H9 (cell line): ENCODE measurements at regions not wholly inside any gene's neighbourhood (a gene's known extent, or its start where the extent isn't known, plus 50 kb on each side); places are given as distances from the start of the nearest gene placed in this dataset.

ENCODE experiments used
- DNase-seq: peaks from one replicate; pipeline ENCODE4 v3.0.0-alpha.2; 2017
- H2AFZ ChIP-seq: one replicate; pipeline ENCODE4 v1.6.1; 2013; ENCODE audit warnings: mild to moderate bottlenecking, low read length, control low read depth, moderate library complexity
- H2AK5ac ChIP-seq: 2 replicates; pipeline ENCODE4 v1.6.1; 2013; ENCODE audit warnings: low read length, control low read depth, mixed read lengths; ENCODE audit not compliant: insufficient read length
- H2BK120ac ChIP-seq: one replicate; pipeline ENCODE4 v1.6.1; 2013; ENCODE audit warnings: low read depth, mild to moderate bottlenecking, low read length, control low read depth, inconsistent platforms; ENCODE audit not compliant: poor library complexity, severe bottlenecking
- H2BK12ac ChIP-seq: 2 replicates; pipeline ENCODE4 v1.6.1; 2013; ENCODE audit warnings: low read length, control low read depth, mixed read lengths, low read depth; ENCODE audit not compliant: insufficient read length
- H2BK15ac ChIP-seq: 2 replicates; pipeline ENCODE4 v1.6.1; 2013; ENCODE audit warnings: low read depth, low read length, control low read depth
- H2BK20ac ChIP-seq: one replicate; pipeline ENCODE4 v1.6.1; 2013; ENCODE audit warnings: low read depth, mild to moderate bottlenecking, low read length, control low read depth, inconsistent platforms; ENCODE audit not compliant: poor library complexity, severe bottlenecking
- H2BK5ac ChIP-seq: 2 replicates; pipeline ENCODE4 v1.6.1; 2013; ENCODE audit warnings: low read length, control low read depth, mixed read lengths; ENCODE audit not compliant: insufficient read length
- H3K14ac ChIP-seq: 2 replicates; pipeline ENCODE4 v1.6.1; 2013; ENCODE audit warnings: low read length, control low read depth; ENCODE audit not compliant: insufficient read depth
- H3K18ac ChIP-seq: 2 replicates; pipeline ENCODE4 v1.6.1; 2013; ENCODE audit warnings: low read depth, mild to moderate bottlenecking, mixed read lengths, low read length, control low read depth; ENCODE audit not compliant: insufficient read length
- H3K23ac ChIP-seq: 2 replicates; pipeline ENCODE4 v1.6.1; 2013; ENCODE audit warnings: low read length, control low read depth, mixed read lengths, low read depth; ENCODE audit not compliant: insufficient read length
- H3K23me2 ChIP-seq: 2 replicates; pipeline ENCODE4 v1.6.1; 2013; ENCODE audit warnings: low read depth, mild to moderate bottlenecking, mixed read lengths, low read length, control low read depth; ENCODE audit not compliant: insufficient read length, poor library complexity, severe bottlenecking
- H3K27ac ChIP-seq: 2 replicates; pipeline ENCODE4 v1.5.1; 2013; ENCODE audit warnings: low read length, control low read depth, mixed read lengths, low read depth; ENCODE audit not compliant: insufficient read length
- H3K27me3 ChIP-seq: 2 replicates; pipeline ENCODE4 v1.6.1; 2013; ENCODE audit warnings: low read length, control low read depth, inconsistent platforms; ENCODE audit not compliant: insufficient read depth
- H3K4ac ChIP-seq: 2 replicates; pipeline ENCODE4 v1.6.1; 2013; ENCODE audit warnings: low read depth, mild to moderate bottlenecking, control low read depth, inconsistent platforms, low read length, moderate library complexity
- H3K4me1 ChIP-seq: 2 replicates; pipeline ENCODE4 v1.6.1; 2013; ENCODE audit warnings: low read length, control low read depth, inconsistent platforms; ENCODE audit not compliant: insufficient read depth
- H3K4me2 ChIP-seq: 2 replicates; pipeline ENCODE4 v1.6.1; 2013; ENCODE audit warnings: low read length, control low read depth, mixed read lengths; ENCODE audit not compliant: insufficient read length, insufficient read depth
- H3K56ac ChIP-seq: 2 replicates; pipeline ENCODE4 v1.6.1; 2013; ENCODE audit warnings: low read depth, mild to moderate bottlenecking, mixed read lengths, low read length, control low read depth; ENCODE audit not compliant: insufficient read length
- H3K79me1 ChIP-seq: 2 replicates; pipeline ENCODE4 v1.6.1; 2013; ENCODE audit warnings: low read depth, mild to moderate bottlenecking, moderate library complexity, low read length, control low read depth, inconsistent platforms; ENCODE audit not compliant: insufficient read depth, poor library complexity, severe bottlenecking
- H3K79me2 ChIP-seq: 2 replicates; pipeline ENCODE4 v1.6.1; 2013; ENCODE audit warnings: low read length, control low read depth, inconsistent platforms; ENCODE audit not compliant: insufficient read depth
- H3K9ac ChIP-seq: 2 replicates; pipeline ENCODE4 v1.6.1; 2013; ENCODE audit warnings: low read length, control low read depth, mixed read lengths; ENCODE audit not compliant: insufficient read length; ENCODE audit errors: extremely low read depth
- H3K9me3 ChIP-seq: one replicate; pipeline ENCODE4 v1.6.1; 2013; ENCODE audit warnings: low read depth, low read length, inconsistent platforms; ENCODE audit not compliant: control insufficient read depth
- H3T11ph ChIP-seq: one replicate; pipeline ENCODE4 v1.6.1; 2013; ENCODE audit warnings: mild to moderate bottlenecking, low read length, control low read depth, inconsistent platforms
- H4K20me1 ChIP-seq: one replicate; pipeline ENCODE4 v1.6.1; 2013; ENCODE audit not compliant: control insufficient read depth, insufficient read length, insufficient read depth
- H4K5ac ChIP-seq: 2 replicates; pipeline ENCODE4 v1.6.1; 2013; ENCODE audit warnings: low read depth, mild to moderate bottlenecking, mixed read lengths, low read length, control low read depth; ENCODE audit not compliant: insufficient read length
- H4K8ac ChIP-seq: replicated peaks from 2 replicates; pipeline ENCODE4 v1.6.1; 2013; ENCODE audit warnings: low read length, control low read depth, mixed read lengths, low read depth; ENCODE audit not compliant: insufficient read length
- H4K91ac ChIP-seq: 2 replicates; pipeline ENCODE4 v1.6.1; 2013; ENCODE audit warnings: low read depth, mild to moderate bottlenecking, moderate library complexity, mixed read lengths, low read length, control low read depth; ENCODE audit not compliant: insufficient read length
- H3K27ac Mint-ChIP-seq, 3 experiments: 2 replicates in 2 of 3; 3 replicates in 1 of 3; pipeline ENCODE4 v1.8.0; 2020 to 2021; ENCODE audit warnings: mixed read lengths in 3 of 3, mild to moderate bottlenecking in 1 of 3, moderate library complexity in 1 of 3
- H3K27me3 Mint-ChIP-seq: 2 replicates; pipeline ENCODE4 v1.8.0; 2021; ENCODE audit warnings: low read depth, mild to moderate bottlenecking, moderate library complexity, mixed read lengths
- H3K36me3 Mint-ChIP-seq, 3 experiments: 2 replicates in 2 of 3; 3 replicates in 1 of 3; pipeline ENCODE4 v1.8.0; 2020 to 2021; ENCODE audit warnings: low read depth in 3 of 3, mixed read lengths in 3 of 3; ENCODE audit not compliant: insufficient read depth in 1 of 3
- H3K4me1 Mint-ChIP-seq, 2 experiments: 2 replicates each; pipeline ENCODE4 v1.8.0; 2020; ENCODE audit warnings: mixed read lengths in 2 of 2
- H3K4me3 Mint-ChIP-seq, 2 experiments: 2 replicates in 1 of 2; 3 replicates in 1 of 2; pipeline ENCODE4 v1.8.0; 2020 to 2021; ENCODE audit warnings: mild to moderate bottlenecking in 2 of 2, mixed read lengths in 2 of 2, moderate library complexity in 1 of 2
- H3K9me3 Mint-ChIP-seq, 2 experiments: 2 replicates in 1 of 2; 3 replicates in 1 of 2; pipeline ENCODE4 v1.8.0; 2020; ENCODE audit warnings: mild to moderate bottlenecking in 2 of 2, mixed read lengths in 2 of 2, moderate library complexity in 1 of 2
- CTCF ChIP-seq: fragments of 200-600 bp; sonication (generic); conservative IDR thresholded peaks from 3 replicates; pipeline ENCODE4 v1.8.0; 2021; ENCODE audit warnings: antibody characterized with exemption, mild to moderate bottlenecking
- WGBS: extraction: QIAGEN DNeasy Blood & Tissue Kit; methylation state at CpG from one replicate; pipeline ENCODE4 v1.1.7; 2013; ENCODE audit warnings: missing lambda C conversion rate, low lambda C conversion rate, mixed read lengths; ENCODE audit not compliant: insufficient read length; ENCODE audit errors: extremely low coverage; 5-methylcytosine and 5-hydroxymethylcytosine counted together

GRCh38 chr13:83563499-83563898 lies 318.8 kb downstream of the SLITRK1 start:
- H4K91ac ChIP-seq, result no peak overlapping the region
- no peak overlapping the region for H3T11ph ChIP-seq
- H4K8ac ChIP-seq, result no peak overlapping the region
- Mint-ChIP-seq H3K27me3 (no peaks in the 10 kb centered on the region), H3K4me1 (peaks cover 4 to 5% of the 10 kb centered on the region in 2 experiments; a peak in 1 of 4 replicates), H3K4me3 (no peak overlapping the region), H3K36me3 (no peaks in the 10 kb centered on the region), H3K27ac (peak overlapping the region in 1 of 3 experiments; percentile 76; a peak in 1 of 7 replicates), H3K9me3 (no peaks in the 10 kb centered on the region)
- peak overlapping the region; percentile 40 for H2AFZ ChIP-seq
- no peaks in the 10 kb centered on the region for H3K79me2 ChIP-seq
- no peak overlapping the region for H2BK20ac ChIP-seq
- no peaks in the 10 kb centered on the region for H3K79me1 ChIP-seq
- H3K4ac ChIP-seq, result no peak overlapping the region
- no peaks in the 10 kb centered on the region for H3K9me3 ChIP-seq
- H3K18ac ChIP-seq, result no peak overlapping the region
- H3K56ac ChIP-seq, result no peak overlapping the region
- no peak for TF ChIP-seq CTCF
- H3K23me2 ChIP-seq, result no peaks in the 10 kb centered on the region
- H2AK5ac ChIP-seq, result no peak overlapping the region
- H2BK120ac ChIP-seq, result no peak overlapping the region
- H3K14ac ChIP-seq, result no peak overlapping the region
- H2BK15ac ChIP-seq, result no peak overlapping the region
- H3K27ac ChIP-seq, result no peak overlapping the region
- H4K20me1 ChIP-seq, result no peaks in the 10 kb centered on the region
- no CpG with 5 or more reads among the region's 5 CpGs for WGBS
- H3K4me1 ChIP-seq, result no peaks in the 10 kb centered on the region
- no peak overlapping the region for H3K9ac ChIP-seq
- no peak overlapping the region for H2BK5ac ChIP-seq
- no peak overlapping the region for H3K23ac ChIP-seq
- no peak overlapping the region for H3K4me2 ChIP-seq
- peak; percentile 30 for DNase-seq
- H3K27me3 ChIP-seq, result no peaks in the 10 kb centered on the region
- H4K5ac ChIP-seq, result no peak overlapping the region
- H2BK12ac ChIP-seq, result no peak overlapping the region
